Germinal center (tissue), 1 donor: ENCODE measurements at regions not wholly inside any gene's neighbourhood (a gene's known extent, or its start where the extent isn't known, plus 50 kb on each side); places are given as distances from the start of the nearest gene placed in this dataset.

Experiments
- DNase-seq: peaks from one replicate; pipeline ENCODE4 v3.0.0; 2012; ENCODE audit warnings: mixed read lengths, low spot score

- DNase-seq, result no peak
Measured at GRCh38 chr6:90403489-90404381, 107.1 kb upstream of the BACH2 start.

- no peak for DNase-seq
Measured at GRCh38 chr6:90402831-90403192, 106.2 kb upstream of the BACH2 start.

- peak; percentile 46 for DNase-seq
Measured at GRCh38 chr6:90401933-90402830, 105.5 kb upstream of the BACH2 start.

- DNase-seq, result no peak
Measured at GRCh38 chr6:90399970-90400369, 103.3 kb upstream of the BACH2 start.

GRCh38 chr6:90397929-90398674 lies 101.5 kb upstream of the BACH2 start:
- no peak for DNase-seq

GRCh38 chr6:90397047-90397446 lies 100.4 kb upstream of the BACH2 start:
- no peak for DNase-seq

- peak; percentile 55 for DNase-seq
Measured at GRCh38 chr6:90393232-90393884, 96.7 kb upstream of the BACH2 start.

GRCh38 chr6:90390379-90390778 lies 93.7 kb upstream of the BACH2 start:
- no peak for DNase-seq

- DNase-seq, result no peak
Measured at GRCh38 chr6:90388395-90388794, 91.8 kb upstream of the BACH2 start.

- DNase-seq, result no peak
Measured at GRCh38 chr6:90387826-90388225, 91.2 kb upstream of the BACH2 start.

GRCh38 chr6:90387383-90387775 lies 90.7 kb upstream of the BACH2 start:
- no peak for DNase-seq

- no peak for DNase-seq
Measured at GRCh38 chr6:90386399-90387382, 90.0 kb upstream of the BACH2 start.

- DNase-seq, result no peak
Measured at GRCh38 chr6:90385759-90386313, 89.2 kb upstream of the BACH2 start.

- DNase-seq, result no peak
Measured at GRCh38 chr6:90384720-90385119, 88.1 kb upstream of the BACH2 start.

GRCh38 chr6:90383196-90383822 lies 86.7 kb upstream of the BACH2 start:
- peak; percentile 48 for DNase-seq

GRCh38 chr6:90382760-90383159 lies 86.1 kb upstream of the BACH2 start:
- DNase-seq, result no peak

- DNase-seq, result peak; percentile 87
Measured at GRCh38 chr6:90375681-90376439, 79.2 kb upstream of the BACH2 start.

GRCh38 chr6:90374201-90374600 lies 77.6 kb upstream of the BACH2 start:
- DNase-seq, result no peak

- no peak for DNase-seq
Measured at GRCh38 chr6:90372885-90373284, 76.2 kb upstream of the BACH2 start.
